Epidermal melanocyte (primary cell): ENCODE measurements at regions not wholly inside any gene's neighbourhood (a gene's known extent, or its start where the extent isn't known, plus 50 kb on each side); places are given as distances from the start of the nearest gene placed in this dataset.
"Not testable (repeated sequence)": the region's sequence is repeated elsewhere in the genome, so short reads cannot be mapped to it uniquely, and the experiment has no call there.

Source experiments
- DNase-seq: peaks from one replicate; pipeline ENCODE4 v3.0.0; 2011; ENCODE audit warnings: low spot score; ENCODE audit not compliant: insufficient read length

DNA sequence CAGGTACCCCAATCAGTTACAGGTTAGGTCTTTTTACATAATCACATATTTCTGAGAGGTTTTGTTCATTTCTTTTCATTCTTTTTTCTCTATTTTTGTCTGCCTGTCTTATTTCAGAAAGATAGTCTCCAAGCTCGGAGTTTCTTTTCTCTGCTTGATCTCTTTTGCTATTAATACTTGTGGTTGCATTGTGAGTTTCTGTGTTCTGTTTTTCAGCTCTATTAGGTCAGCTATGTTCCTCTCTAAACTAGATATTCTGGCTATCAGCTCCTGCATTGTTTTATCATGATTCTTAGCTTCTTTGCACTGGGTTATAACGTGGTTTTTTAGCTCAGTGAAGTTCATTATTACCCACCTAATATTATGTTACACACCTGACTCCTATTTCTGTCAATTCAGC is 914.1 kb downstream of the TRHDE start:
- no peak for DNase-seq

DNA sequence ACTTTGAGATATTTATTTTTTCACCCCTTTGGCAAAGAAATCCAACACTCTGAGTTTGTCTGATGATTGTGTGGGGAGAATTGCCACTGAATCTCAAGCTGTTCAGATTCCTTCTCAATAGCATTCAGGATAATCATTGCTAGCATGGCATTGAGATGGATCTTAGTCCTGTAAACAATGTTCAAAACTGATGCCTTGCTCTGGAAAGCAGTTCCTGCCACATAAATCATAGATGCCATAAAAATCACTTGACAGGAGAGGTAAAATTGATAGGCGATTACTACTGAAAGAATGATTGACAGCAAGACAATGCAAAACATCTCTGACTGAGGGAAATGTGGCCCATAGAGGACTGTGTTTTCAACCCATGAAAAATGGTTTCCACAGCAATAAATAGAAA is 915.6 kb downstream of the TRHDE start:
- DNase-seq, result no peak

DNA sequence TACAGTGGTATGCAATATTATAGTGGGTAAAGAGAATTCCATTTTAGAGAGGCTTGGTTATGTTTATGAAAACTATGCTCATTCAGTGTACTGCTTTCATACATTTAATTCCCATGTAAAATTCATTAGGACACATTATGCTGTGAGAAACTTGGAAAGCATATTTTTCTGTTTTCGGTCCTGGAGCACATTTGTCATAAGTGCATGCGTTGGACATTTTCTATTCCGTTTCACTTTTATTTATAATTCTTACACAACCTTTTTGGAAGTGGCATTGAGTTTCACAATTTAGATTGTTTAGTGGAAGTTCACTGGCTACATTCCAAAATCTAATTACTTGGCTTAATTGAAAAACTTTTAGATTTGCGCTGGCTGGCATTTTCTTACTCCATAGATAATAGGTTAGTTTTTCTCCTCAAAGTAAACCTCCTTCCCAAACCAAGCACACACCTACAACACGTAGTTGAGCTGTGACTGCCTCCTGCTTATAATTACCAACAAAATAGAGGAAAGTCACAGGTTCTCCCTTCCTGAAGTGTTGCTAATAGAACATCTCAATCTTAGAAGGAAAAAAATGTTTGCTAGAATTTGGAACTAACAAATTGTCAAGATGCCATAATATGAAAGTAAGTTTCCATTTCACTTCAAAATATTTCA is 938.5 kb downstream of the TRHDE start:
- no peak for DNase-seq

DNA sequence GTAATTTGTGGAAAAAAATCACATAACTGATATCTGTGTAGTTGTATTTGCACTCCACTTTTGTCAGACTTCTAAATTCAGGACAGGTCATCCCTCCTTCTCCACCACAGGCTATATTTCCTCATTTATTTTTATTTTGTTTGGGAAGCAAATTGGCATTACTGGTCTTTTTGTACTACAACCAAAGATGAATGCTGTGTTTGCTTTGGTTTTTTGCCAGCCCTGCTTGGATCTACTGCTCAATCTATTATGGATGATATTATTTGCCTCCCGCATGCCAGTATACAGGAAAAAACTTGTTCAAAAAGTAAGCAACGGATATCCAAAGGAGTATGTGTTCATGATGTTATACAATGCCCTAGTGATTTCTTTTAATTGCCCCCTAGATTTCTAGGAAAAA is 948.8 kb downstream of the TRHDE start:
- no peak for DNase-seq

DNA sequence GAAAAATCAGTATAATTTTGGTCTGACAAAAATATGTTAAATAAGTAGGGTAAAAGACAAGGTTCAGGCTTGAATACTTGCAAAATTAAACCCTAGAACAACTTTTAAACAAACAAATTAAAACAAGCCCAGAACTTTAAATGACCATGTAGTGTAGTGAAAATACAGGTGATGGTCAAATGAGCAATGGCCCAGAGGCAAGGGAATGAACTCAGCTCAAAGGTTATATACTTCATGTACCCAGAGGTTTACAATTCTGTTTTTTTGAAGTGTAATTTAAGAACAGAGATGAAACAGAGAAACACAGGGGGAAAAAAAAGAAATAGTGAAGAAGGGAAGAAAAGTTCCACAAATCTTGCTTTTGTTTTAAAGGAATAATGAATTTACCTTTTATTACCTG is 949.2 kb downstream of the TRHDE start:
- no peak for DNase-seq

DNA sequence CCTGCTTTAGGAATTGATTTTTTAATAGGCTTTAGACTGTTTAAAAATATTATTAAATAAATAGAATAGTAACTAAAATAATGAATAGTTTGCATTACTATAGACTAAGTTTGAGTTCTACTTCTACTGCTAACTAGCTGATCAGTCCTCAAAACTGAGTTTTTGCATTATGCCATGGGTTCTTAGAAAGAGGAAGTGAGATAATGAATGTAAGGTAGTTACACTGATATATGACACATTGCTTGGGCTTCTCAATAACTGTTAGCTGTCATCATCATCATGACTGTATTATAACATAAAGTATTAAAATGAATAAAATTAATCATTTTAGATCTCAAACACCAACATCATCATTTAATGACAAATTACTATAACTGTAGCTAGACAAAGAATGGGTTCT is 949.7 kb downstream of the TRHDE start:
- no peak for DNase-seq

DNA sequence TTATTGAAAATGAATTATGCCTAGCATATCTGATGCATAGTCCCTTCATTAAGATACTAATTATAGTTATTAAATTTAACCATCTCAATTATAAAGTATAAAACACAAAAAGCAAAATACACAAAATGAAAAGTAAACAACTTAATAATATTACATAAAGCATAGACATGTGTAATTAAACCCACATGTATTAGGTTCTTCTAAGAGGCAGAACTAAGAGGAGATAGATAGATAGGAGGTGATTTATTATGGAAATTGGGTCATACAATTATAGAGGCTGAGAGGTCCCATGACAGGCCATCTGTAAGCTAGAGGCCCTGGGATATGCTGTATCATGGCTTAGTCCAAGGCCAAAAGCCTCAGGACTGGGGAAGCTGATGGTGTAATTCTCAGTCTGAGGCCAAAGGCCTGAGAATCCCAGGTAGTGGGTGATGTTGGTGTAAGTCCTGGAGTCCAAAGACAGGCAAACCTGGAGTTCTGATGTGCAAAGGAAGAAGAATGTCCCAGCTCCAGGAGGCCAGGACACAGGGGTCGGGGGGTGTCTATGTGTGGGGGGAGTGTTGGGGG is 953.3 kb downstream of the TRHDE start:
- no peak for DNase-seq

DNA sequence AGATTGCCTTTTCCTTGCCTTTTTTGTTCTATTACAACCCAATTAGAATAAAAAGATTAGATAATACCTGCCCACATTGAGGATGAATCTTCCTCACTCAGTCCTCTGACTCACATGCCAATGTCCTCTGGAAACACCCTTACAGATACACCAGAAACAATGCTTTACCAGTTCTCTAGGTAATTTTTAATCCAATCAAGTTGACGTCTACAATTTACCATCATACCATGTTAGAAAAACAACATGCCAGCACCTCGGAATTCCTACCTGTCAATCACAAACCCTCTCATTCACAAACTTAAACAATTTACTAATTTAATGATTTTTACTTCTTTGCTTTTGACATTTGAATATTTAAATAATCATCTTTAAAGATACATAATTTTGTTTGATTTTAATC is 953.8 kb downstream of the TRHDE start:
- DNase-seq, result no peak

DNA sequence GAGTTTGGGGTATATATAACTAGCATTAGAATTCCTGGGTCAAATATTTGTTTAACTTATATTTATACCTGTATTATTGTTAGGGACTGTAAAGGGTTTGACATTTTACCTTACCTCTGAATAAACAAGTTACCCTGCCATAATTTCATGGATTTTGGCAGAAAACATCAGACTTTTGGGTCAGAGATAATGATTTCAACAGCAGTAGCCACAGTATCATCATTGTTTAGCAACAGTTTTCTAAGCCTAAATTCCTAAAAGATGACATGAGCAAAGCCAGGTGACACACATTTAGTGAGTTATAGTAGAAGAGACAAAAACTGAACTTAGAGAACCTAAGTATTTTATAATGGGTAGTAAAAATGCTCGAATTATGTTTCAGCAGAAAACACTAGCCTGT is 954.4 kb downstream of the TRHDE start:
- no peak for DNase-seq

DNA sequence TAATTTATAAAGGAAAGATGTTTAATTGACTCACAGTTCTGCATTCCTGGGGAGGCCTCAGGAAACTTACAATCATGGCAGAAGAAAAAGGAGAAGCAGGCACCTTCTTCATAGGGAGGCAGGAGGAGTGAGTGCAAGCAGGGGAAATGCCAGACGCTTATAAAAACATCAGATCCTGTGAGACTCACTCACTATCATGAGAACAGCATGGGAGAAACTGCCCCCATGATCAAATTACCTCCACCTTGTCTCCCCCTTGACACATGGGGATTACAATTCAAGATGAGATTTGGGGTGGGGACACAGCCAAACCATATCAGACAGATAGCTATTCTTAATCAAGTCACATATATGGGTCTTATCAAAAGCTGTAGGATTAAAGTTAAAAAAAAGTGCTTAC is 956.7 kb downstream of the TRHDE start:
- DNase-seq, result not testable (repeated sequence)

DNA sequence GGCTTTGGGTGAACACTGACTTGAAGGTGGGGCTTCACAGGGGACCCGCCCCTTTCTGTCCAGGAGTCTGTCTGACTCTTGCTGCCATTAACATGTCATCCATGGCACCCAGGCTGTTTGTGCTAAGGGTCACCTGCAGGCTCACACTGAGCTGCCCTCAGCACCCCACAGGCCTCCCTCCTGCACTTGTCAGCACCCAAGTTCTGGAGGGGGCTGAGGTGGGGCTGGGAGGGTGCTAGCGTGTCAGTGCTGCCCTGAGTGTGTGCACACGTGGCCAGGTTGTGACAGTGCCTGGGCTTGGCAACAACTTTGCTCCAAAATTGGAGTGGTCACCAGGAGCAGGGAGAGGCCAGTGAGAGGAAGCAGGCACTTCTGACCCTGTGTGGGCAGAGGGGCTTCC is 963.2 kb downstream of the TRHDE start:
- DNase-seq, result no peak

DNA sequence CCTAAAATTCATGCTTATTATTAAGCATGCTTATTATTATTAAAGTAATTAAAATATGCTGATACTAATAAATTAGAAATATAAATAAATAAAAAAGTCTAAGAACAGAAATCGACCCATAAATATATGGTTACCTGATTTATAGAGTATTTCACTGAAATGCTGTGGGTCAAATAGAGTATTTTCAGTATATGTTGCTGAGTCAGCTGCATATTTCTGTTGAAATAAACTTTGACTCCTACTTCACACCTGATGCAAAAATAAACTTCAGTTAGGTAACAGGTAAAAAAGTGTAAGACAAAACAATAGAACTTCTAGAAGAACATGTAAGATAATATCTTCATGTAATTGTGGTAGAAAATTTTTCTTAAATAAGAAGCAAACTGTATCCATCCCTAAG is 967.9 kb downstream of the TRHDE start:
- no peak for DNase-seq

DNA sequence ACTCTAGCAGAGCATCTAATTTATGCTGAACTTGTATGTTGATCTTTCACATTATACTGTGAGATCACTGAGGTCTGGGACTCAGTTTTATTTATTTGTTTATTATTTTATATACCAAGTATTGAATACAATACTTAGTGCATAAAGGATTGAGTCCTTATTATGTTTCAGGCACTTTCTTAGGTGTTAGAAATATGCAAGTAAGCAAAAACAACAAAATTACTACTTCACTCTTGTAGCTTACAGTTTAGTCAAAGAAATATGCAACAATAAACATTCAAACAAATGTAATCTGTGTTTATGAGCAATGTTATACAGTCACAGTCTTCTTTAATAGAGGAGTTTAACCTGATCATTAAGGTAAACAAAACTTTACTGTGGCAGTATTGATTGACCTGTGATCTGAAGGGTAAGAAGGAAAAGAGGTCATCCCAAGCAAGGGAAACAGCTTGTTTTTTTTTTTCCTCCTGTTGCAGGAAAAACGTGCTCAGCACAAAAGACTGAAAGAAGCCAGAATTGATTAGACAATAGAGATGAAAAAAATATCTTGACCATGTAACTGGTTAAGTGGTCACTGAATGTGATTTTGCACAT is 990.7 kb downstream of the TRHDE start:
- no peak for DNase-seq

DNA sequence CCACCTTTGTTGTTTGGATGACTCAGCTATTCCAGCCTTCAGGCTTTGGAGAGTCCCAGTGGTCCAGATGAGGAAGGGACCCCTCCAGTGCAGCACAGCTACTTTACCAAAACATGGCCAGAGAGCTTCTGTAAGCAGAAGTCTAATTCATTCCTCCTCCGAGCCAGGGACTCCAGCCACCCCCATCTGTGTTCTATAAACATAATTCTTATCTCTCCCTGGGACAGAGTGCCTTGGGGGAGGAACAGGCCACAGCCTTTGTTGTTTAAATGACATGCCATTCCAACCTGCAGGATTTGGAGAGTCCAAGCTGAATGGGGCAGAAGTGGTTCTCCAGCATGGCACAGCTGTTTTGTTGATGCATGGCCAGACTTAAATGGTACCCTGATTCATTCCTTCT is 994.0 kb downstream of the TRHDE start:
- DNase-seq, result no peak

DNA sequence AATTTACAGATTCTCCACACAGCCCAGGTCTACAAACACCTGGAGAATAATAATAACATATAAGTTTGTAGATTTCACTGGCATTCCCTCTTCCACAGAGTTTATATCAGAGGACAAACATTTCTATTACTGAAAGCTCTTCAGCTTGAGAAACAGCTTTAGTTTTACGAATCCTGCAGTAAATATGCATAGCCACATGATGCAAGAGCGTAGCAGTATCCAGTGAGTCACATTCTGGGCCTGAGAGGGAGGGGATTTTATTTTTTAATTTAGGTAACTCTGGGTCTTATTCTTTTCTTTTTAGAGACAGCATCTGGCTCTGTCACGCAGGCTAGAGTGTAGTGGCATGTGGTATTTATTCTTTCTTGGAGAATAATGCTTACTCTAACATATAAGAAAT is 1002.8 kb downstream of the TRHDE start:
- no peak for DNase-seq

DNA sequence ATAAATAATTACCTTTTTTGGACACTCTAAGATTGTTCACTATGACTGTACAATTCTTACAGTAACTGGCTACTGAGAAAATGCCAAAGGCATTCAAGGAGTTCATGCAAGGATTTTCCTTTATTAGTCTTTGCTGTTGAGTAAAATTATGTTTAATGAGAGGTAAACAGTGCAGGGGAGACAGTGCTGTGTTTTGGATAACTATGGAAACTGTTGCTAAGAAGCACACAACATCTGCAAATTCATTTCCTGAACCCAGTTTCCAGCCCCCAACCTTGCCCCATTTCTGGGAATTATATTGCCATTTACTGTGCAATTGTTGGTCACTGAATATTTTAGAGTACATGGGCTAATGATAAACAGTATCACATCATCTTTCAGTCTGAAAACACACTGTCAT is 1005.8 kb downstream of the TRHDE start:
- DNase-seq, result no peak

DNA sequence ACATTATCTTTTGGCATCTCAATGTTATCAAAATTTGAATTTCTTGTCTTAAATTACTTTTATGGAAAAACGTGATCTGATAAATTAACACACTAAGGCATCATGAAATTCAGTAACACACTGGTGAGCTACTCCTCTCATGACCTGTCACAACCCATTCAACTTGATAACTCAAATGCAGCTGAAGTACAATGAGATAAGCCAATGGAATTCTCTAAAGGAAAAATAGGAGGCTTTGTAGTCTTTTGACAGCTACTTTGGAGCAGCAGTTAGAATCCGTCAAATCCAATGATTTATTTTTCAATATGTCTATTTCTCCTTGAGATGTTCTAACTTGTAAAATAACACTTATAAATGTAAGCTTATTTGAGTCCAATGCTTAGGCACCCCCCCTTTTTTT is 1029.4 kb downstream of the TRHDE start:
- no peak for DNase-seq

DNA sequence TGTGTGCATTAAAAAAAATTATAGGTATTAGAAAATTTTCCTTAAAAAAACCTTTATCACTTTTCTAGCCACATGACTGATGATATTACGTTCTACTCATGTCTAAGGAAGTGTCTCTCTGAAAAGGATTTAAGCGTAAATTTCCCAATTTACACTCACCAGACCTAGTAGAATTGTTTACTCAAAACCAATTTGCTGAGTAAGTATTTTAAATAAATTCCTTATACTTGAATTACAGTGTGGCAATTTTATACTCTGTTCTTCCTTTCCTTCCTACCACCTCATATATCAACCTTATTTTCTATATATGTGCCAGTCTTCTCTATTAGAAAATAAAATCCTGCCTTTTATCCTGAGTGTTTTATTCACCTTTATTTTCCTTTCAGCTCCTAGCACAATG is 1035.1 kb downstream of the TRHDE start:
- DNase-seq, result no peak

DNA sequence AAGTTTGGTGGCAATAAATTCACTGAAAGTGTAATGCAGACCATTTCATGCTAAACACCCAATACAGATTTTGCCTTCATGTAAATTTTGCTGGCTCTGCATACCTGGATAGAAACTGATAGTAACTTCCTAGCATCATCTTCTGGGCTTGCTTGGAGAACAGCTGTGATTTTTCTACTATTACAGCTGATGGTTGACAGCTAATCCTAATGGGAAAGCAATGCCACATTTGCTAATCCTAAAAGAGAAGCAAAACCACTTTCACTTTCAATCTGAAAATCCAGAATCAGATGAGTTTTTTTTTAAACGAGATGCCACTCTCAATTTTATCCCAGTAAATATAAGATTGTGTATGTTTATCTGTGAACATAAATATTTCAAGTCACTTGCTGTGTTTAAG is 1035.9 kb downstream of the TRHDE start:
- DNase-seq, result no peak

DNA sequence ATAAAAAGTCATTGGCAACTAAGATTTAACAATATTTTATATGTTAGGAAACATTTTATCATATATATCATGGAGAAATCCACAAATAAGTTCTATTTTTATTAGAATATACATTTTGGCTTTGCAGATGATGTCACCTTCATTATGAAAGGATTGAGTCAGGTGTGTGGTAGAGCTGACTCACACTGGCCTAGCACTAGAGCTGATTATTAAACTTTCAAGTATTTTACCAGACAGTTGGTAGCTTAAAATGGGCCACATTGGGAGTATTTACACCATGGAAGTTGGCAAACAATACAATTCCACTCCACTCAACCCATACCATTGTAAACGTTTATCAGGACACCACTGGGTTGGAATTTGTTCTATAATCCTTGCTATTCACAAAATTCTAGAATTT is 1036.6 kb downstream of the TRHDE start:
- DNase-seq, result no peak

DNA sequence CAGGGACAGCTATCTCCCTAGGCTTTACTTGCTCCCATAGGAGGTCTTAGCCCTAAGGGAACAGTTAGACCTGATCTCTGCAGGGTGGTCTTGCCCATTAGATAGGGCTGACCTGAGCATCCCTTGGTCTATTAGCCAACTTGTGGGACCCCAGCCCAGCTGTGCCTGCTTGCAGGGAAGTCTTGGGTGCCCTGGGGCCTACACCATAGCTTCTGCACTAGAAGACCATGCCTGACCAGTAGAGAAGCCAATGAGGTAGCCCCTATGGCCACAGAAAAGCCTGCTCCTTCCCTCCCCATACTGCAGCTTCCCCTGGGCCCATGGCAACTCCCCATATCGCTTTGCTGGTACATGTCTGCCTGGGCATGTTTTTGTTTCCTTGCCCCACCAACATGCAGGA is 1049.1 kb downstream of the TRHDE start:
- no peak for DNase-seq

DNA sequence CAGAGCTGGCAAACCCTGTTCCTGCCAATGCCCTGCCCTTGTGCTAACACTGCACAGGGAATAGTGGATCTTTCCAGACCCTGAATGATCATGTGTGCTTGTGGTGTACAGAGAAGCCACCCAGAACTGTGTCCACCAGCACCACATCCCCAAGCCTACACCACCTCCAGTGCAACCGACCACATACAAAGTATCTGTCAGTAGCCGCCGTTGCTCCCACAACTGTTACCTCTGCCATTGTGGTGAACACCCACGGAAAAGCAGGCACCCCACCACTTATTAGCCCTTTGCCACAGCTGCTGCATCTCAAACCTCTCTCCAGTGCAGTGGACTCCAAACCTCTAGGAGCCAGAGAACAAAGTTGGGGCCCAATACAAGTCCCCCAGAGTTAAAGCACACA is 1049.6 kb downstream of the TRHDE start:
- no peak for DNase-seq

DNA sequence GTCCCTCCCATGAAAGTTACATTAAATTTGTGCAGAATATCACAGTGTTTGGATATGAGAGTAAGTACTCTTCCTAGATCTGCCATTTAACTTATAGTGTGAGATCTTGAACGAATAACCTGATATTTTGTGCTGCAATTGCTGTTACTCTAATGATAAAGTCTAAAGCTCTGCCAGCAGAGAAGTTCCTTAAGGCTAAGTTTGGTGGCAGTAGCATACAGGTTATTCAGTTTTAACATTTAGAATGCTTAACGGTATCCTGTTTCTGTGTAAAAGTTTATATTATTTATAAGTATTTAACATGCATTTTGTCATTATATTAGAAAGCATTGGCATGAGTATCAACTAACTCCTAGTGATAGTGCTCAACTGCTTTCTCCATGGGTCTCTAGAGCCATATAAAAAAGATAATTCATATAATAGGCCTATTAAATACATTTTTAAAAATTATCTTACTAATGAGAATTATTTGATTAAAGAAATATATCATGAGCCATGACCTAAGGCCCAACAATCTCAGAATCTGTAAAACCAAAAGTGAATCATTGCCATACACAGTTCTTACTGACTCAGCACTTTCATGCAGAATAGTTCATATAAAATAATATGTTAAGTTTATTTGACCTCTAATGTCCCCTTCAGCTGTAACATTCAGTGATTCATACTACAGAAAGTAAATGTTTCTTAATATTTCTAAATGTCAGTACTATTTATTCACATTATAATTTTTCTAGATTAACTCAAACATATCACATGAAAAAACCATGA is 1058.6 kb downstream of the TRHDE start:
- no peak for DNase-seq
